HepG2 (cell line): ENCODE measurements at regions not wholly inside any gene's neighbourhood (a gene's known extent, or its start where the extent isn't known, plus 50 kb on each side); places are given as distances from the start of the nearest gene placed in this dataset.

ENCODE experiments used
- ATAC-seq: fragments of 200-7000 bp; cut with Tn5 transposase; 3 replicates; pipeline ENCODE4 v1.9.1; 2020; ENCODE audit warnings: mild to moderate bottlenecking, moderate library complexity
- BruUV-seq: library from RNA; stranded (reverse); fragments of 400-500 nt; replicated peaks from 2 replicates; lab custom pipeline; 2021; lab: Mats Ljungman, UMichigan
- CTCF ChIA-PET: fragments of 300-600 bp; formaldehyde crosslinking; extraction: SDS; loops from one replicate; lab custom pipeline; 2021; ENCODE audit warnings: low total read pairs, inconsistent platforms, low intra/inter-chr PET ratio; lab: Yijun Ruan, JAX
- POLR2A ChIA-PET: fragments of 350-600 bp; sonication (Branson Sonifier 250); formaldehyde crosslinking; loops from one replicate; lab custom pipeline; 2020; ENCODE audit warnings: antibody characterized with exemption, inconsistent platforms; lab: Yijun Ruan, JAX
- DNase-seq: peaks from one replicate; pipeline ENCODE4 v3.0.0-alpha.2; 2015; ENCODE audit warnings: low spot score
- FAIRE-seq: peaks from 3 replicates; lab custom pipeline; 2011; peaks lifted over from hg19 to GRCh38; lab: Jason Lieb, UNC
- H2AFZ ChIP-seq: one replicate; pipeline ENCODE4 v1.6.1; 2011; ENCODE audit warnings: low read length, inconsistent platforms
- H3K27ac ChIP-seq: fragments of 300-600 bp; 3 replicates; pipeline ENCODE4 v1.8.0; 2011; ENCODE audit warnings: mixed run types, mild to moderate bottlenecking, mixed read lengths, low read length, inconsistent platforms; ENCODE audit not compliant: insufficient read depth; ENCODE audit errors: extremely low read length
- H3K27me3 ChIP-seq, 2 experiments: fragments of 200-600 bp in 1 of 2; 2 replicates in 1 of 2; 3 replicates in 1 of 2; pipeline versions ENCODE4 v1.6.0 to v1.8.0; 2011; ENCODE audit warnings: low read length in 2 of 2, mild to moderate bottlenecking in 2 of 2, moderate library complexity in 2 of 2, inconsistent platforms in 1 of 2; ENCODE audit not compliant: insufficient read depth in 2 of 2, control insufficient read depth in 1 of 2
- H3K36me3 ChIP-seq, 2 experiments: fragments of 200-600 bp in 1 of 2; replicated peaks in 1 of 2; 2 replicates in 1 of 2; 3 replicates in 1 of 2; pipeline versions ENCODE4 v1.5.1 to v1.8.0; 2011; ENCODE audit warnings: low read length in 2 of 2, inconsistent platforms in 1 of 2; ENCODE audit not compliant: insufficient read depth in 2 of 2, control insufficient read depth in 1 of 2
- H3K4me1 ChIP-seq: 2 replicates; pipeline ENCODE4 v1.5.1; 2012; ENCODE audit warnings: low read length, inconsistent platforms; ENCODE audit not compliant: insufficient read depth
- H3K4me2 ChIP-seq: 2 replicates; pipeline ENCODE4 v1.6.0; 2011; ENCODE audit warnings: low read depth, low read length, inconsistent platforms
- H3K4me3 ChIP-seq, 3 experiments: fragments of 200-600 bp in 1 of 3; sonication (generic), shearing (Covaris generic) in 1 of 3; replicated peaks in 1 of 3; 2 replicates each; pipeline ENCODE4 v1.5.1; 2011 to 2016; ENCODE audit warnings: low read length in 3 of 3, inconsistent platforms in 2 of 3, low read depth in 2 of 3, mild to moderate bottlenecking in 2 of 3, control low read depth in 1 of 3, mixed read lengths in 1 of 3; ENCODE audit not compliant: insufficient read depth in 1 of 3
- H3K79me2 ChIP-seq: one replicate; pipeline ENCODE4 v1.6.1; 2011; ENCODE audit warnings: low read length, inconsistent platforms; ENCODE audit not compliant: insufficient read depth
- H3K9ac ChIP-seq: 2 replicates; pipeline ENCODE4 v1.6.0; 2011; ENCODE audit warnings: mild to moderate bottlenecking, low read depth, low read length, inconsistent platforms; ENCODE audit not compliant: insufficient read depth
- H3K9me3 ChIP-seq: 2 replicates; pipeline ENCODE4 v1.5.1; 2012; ENCODE audit warnings: mild to moderate bottlenecking, low read length
- H4K20me1 ChIP-seq: 2 replicates; pipeline ENCODE4 v1.6.0; 2011; ENCODE audit warnings: inconsistent platforms, mild to moderate bottlenecking, low read length, moderate library complexity; ENCODE audit not compliant: insufficient read depth
- AGO1 ChIP-seq: fragments of 200-400 bp; formaldehyde crosslinking; IDR thresholded peaks from 2 replicates; pipeline ENCODE4 v1.6.1; 2017; ENCODE audit warnings: mild to moderate bottlenecking, low read depth, low read length, moderate library complexity; ENCODE audit not compliant: poor library complexity, severe bottlenecking
- CEBPB ChIP-seq: IDR thresholded peaks from 2 replicates; pipeline ENCODE4 v1.6.1; 2011; ENCODE audit warnings: low read depth, low read length, improper control_type of control experiment, borderline replicate concordance
- SKIL ChIP-seq: sonication (generic); formaldehyde crosslinking; IDR thresholded peaks from 2 replicates; pipeline ENCODE4 v1.8.0; 2022; ENCODE audit warnings: missing genetic modification reagents, mild to moderate bottlenecking, moderate library complexity, borderline replicate concordance
- THAP8 ChIP-seq: sonication (generic); formaldehyde crosslinking; IDR thresholded peaks from 2 replicates; pipeline ENCODE4 v1.5.1; 2020; ENCODE audit warnings: missing genetic modification reagents, mild to moderate bottlenecking, borderline replicate concordance
- TOPORS ChIP-seq: sonication (generic); formaldehyde crosslinking; IDR thresholded peaks from 2 replicates; pipeline ENCODE4 v1.8.0; 2023; ENCODE audit warnings: mild to moderate bottlenecking, missing genetic modification reagents
- ZNF318 ChIP-seq: sonication (generic); formaldehyde crosslinking; IDR thresholded peaks from 2 replicates; pipeline ENCODE4 v1.4.0; 2020; ENCODE audit warnings: mild to moderate bottlenecking, missing genetic modification reagents
- ZNF343 ChIP-seq: sonication (generic); formaldehyde crosslinking; IDR thresholded peaks from 2 replicates; pipeline ENCODE4 v1.4.0; 2020; ENCODE audit warnings: mild to moderate bottlenecking, missing genetic modification reagents
- WGBS: methylation state at CpG from one replicate; pipeline ENCODE4 v1.1.6; 2017; ENCODE audit warnings: low lambda C conversion rate; 5-methylcytosine and 5-hydroxymethylcytosine counted together
- in situ Hi-C: cut with HindIII; loops from 2 replicates; pipeline ENCODE4 v1.10.0; 2017; ENCODE audit warnings: low pct_unique_long_range_greater_than_20kb; ENCODE audit not compliant: extremely low pct_ligation_motif_present
- intact Hi-C: fragments of 100-400 bp; cut with micrococcal nuclease; formaldehyde crosslinking; loops from one replicate; pipeline ENCODE4 v1.10.0; 2022; ENCODE audit not compliant: unreplicated experiment

GRCh38 chr1:232239998-232240397 is 389.9 kb downstream of the SIPA1L2 start:
- Histone ChIP-seq H3K4me2 (no peak overlapping the region), H3K27ac (no peak overlapping the region), H2AFZ (no peak overlapping the region), H3K9me3 (no peaks in the 10 kb centered on the region), H4K20me1 (no peaks in the 10 kb centered on the region), H3K4me3 (no peak overlapping the region), H3K9ac (no peak overlapping the region), H3K79me2 (no peaks in the 10 kb centered on the region), H3K36me3 (no peaks in the 10 kb centered on the region), H3K27me3 (peaks cover 0 to 3% of the 10 kb centered on the region in 2 experiments; a peak in 1 of 5 replicates), H3K4me1 (no peaks in the 10 kb centered on the region)
- in situ Hi-C loops, result no loop called here
- no peak for TF ChIP-seq AGO1
- POLR2A ChIA-PET, result no interaction called here
- DNase-seq (no peak), FAIRE-seq (no peak), ATAC-seq (no peak)
- WGBS, result 2% methylated on average over 6 of the region's 6 CpGs
- BruUV-seq, result no TSS peak
- CTCF ChIA-PET, result no interaction called here
- intact Hi-C loops, result no loop called here

- POLR2A ChIA-PET, result no interaction called here
- in situ Hi-C loops (no loop called here), intact Hi-C loops (no loop called here)
- Histone ChIP-seq H4K20me1 (no peaks in the 10 kb centered on the region), H3K36me3 (no peaks in the 10 kb centered on the region), H3K4me2 (no peak overlapping the region), H3K27me3 (peaks cover 0 to 3% of the 10 kb centered on the region in 2 experiments; a peak in 1 of 5 replicates), H3K9me3 (no peaks in the 10 kb centered on the region), H3K27ac (no peak overlapping the region), H3K4me3 (no peak overlapping the region), H3K4me1 (no peaks in the 10 kb centered on the region), H3K9ac (no peak overlapping the region), H2AFZ (no peak overlapping the region), H3K79me2 (no peaks in the 10 kb centered on the region)
- no peak for DNase-seq
- FAIRE-seq, result no peak
- no TSS peak for BruUV-seq
- 17% methylated on average over 3 of the region's 3 CpGs for WGBS
- CTCF ChIA-PET, result no interaction called here
- no peak for ATAC-seq
- TF ChIP-seq CEBPB (no peak), TOPORS (CRISPR knock-in tag) (no peak), SKIL (no peak), ZNF343 (CRISPR knock-in tag) (no peak), ZNF318 (CRISPR knock-in tag) (no peak), THAP8 (CRISPR knock-in tag) (no peak)
These were observed 390.4 kb downstream of the SIPA1L2 start for GRCh38 chr1:232239522-232239921.
